ENCODE measurements at regions not wholly inside any gene's neighbourhood (a gene's known extent, or its start where the extent isn't known, plus 50 kb on each side); places are given as distances from the start of the nearest gene placed in this dataset.

GRCh38 chr4:1496116-1496642 lies 89.9 kb upstream of the NKX1-1 start:
- Mint-ChIP-seq H3K4me3 (ENCODE audit: unreplicated experiment) (no peak overlapping the region), H3K27me3 (ENCODE audit: low read depth) (peaks cover 13% of the 10 kb centered on the region), H3K27ac (ENCODE audit: unreplicated experiment) (no peak overlapping the region), H3K36me3 (ENCODE audit: low read depth) (no peaks in the 10 kb centered on the region), H3K4me1 (ENCODE audit: low read depth) (no peaks in the 10 kb centered on the region), H3K9me3 (ENCODE audit: low read depth) (no peaks in the 10 kb centered on the region)
- no peak for DNase-seq (ENCODE audit: low spot score)
- TF ChIP-seq CTCF (IDR thresholded peaks at IDR 0.05): no peak

- Mint-ChIP-seq H3K36me3 (ENCODE audit: low read depth) (no peaks in the 10 kb centered on the region), H3K4me1 (ENCODE audit: low read depth) (no peaks in the 10 kb centered on the region), H3K4me3 (ENCODE audit: unreplicated experiment) (no peak overlapping the region), H3K9me3 (ENCODE audit: low read depth) (no peaks in the 10 kb centered on the region), H3K27ac (ENCODE audit: unreplicated experiment) (no peak overlapping the region), H3K27me3 (ENCODE audit: low read depth) (peaks cover 13% of the 10 kb centered on the region)
- peak; percentile 74 for DNase-seq (ENCODE audit: low spot score)
- TF ChIP-seq CTCF (IDR thresholded peaks at IDR 0.05): no peak
Observed at GRCh38 chr4:1495416-1496115, 89.3 kb upstream of the NKX1-1 start.

- Mint-ChIP-seq H3K9me3 (ENCODE audit: low read depth) (no peaks in the 10 kb centered on the region), H3K4me1 (ENCODE audit: low read depth) (no peaks in the 10 kb centered on the region), H3K36me3 (ENCODE audit: low read depth) (no peaks in the 10 kb centered on the region), H3K27me3 (ENCODE audit: low read depth) (peaks cover 13% of the 10 kb centered on the region), H3K27ac (ENCODE audit: unreplicated experiment) (no peak overlapping the region), H3K4me3 (ENCODE audit: unreplicated experiment) (no peak overlapping the region)
- peak; percentile 86 for DNase-seq (ENCODE audit: low spot score)
- TF ChIP-seq CTCF (IDR thresholded peaks at IDR 0.05): no peak
Observed at GRCh38 chr4:1494416-1495315, 88.4 kb upstream of the NKX1-1 start.

GRCh38 chr4:1493540-1494287 lies 87.5 kb upstream of the NKX1-1 start:
- no peaks in the 10 kb centered on the region for H3K36me3 Mint-ChIP-seq (ENCODE audit: low read depth)
- no peak for DNase-seq (ENCODE audit: low spot score)
- H3K27me3 Mint-ChIP-seq (ENCODE audit: low read depth): peaks cover 17% of the 10 kb centered on the region
- H3K4me1 Mint-ChIP-seq (ENCODE audit: low read depth): no peaks in the 10 kb centered on the region
- TF ChIP-seq CTCF (IDR thresholded peaks at IDR 0.05): no peak
- no peak overlapping the region for H3K27ac Mint-ChIP-seq (ENCODE audit: unreplicated experiment)
- H3K4me3 Mint-ChIP-seq (ENCODE audit: unreplicated experiment): no peak overlapping the region
- H3K9me3 Mint-ChIP-seq (ENCODE audit: low read depth): no peaks in the 10 kb centered on the region
